SK-N-SH (cell line): ENCODE measurements at regions not wholly inside any gene's neighbourhood (a gene's known extent, or its start where the extent isn't known, plus 50 kb on each side); places are given as distances from the start of the nearest gene placed in this dataset.

Experiments used
- CTCF ChIP-seq: fragments of 200-600 bp; sonication (generic); IDR thresholded peaks from 2 replicates; pipeline ENCODE4 v1.6.1; 2017; ENCODE audit warnings: antibody characterized with exemption, mild to moderate bottlenecking, moderate library complexity
- EP300 ChIP-seq, 2 experiments: IDR thresholded peaks; 2 replicates each; pipeline versions ENCODE4 v1.4.0 to v1.6.1; 2012; ENCODE audit warnings: borderline replicate concordance in 1 of 2, low read depth in 1 of 2, low read length in 1 of 2
- GATA2 ChIP-seq: sonication (generic); formaldehyde crosslinking; IDR thresholded peaks from 2 replicates; pipeline ENCODE4 v1.5.0; 2020; ENCODE audit warnings: mild to moderate bottlenecking, missing genetic modification reagents
- PBX3 ChIP-seq: IDR thresholded peaks from 2 replicates; pipeline ENCODE4; 2012
- POLR2AphosphoS5 ChIP-seq: IDR thresholded peaks from 2 replicates; pipeline ENCODE4 v1.6.1; 2012; ENCODE audit warnings: low read depth, low read length
- SMC3 ChIP-seq: IDR thresholded peaks from 2 replicates; pipeline ENCODE4 v1.6.1; 2012; ENCODE audit warnings: low read depth, low read length, improper control_type of control experiment
- TCF12 ChIP-seq: IDR thresholded peaks from 2 replicates; pipeline ENCODE4 v1.4.0; 2012
- TEAD4 ChIP-seq: IDR thresholded peaks from 2 replicates; pipeline ENCODE4 v1.4.0; 2012; ENCODE audit warnings: mild to moderate bottlenecking, borderline replicate concordance; ENCODE audit not compliant: insufficient read depth
- YY1 ChIP-seq: IDR thresholded peaks from 2 replicates; pipeline ENCODE4 v1.4.0; 2012; ENCODE audit warnings: low read depth, mild to moderate bottlenecking

GRCh38 chr3:187456250-187456649, 88.1 kb downstream of the RTP4 start:
- TF ChIP-seq CTCF (no peak), TCF12 (no peak), POLR2AphosphoS5 (no peak), TEAD4 (no peak), GATA2 (no peak), YY1 (no peak), PBX3 (no peak), SMC3 (no peak), EP300 (IDR thresholded peaks at IDR 0.05; ENCODE audit: borderline replicate concordance in 1 of 2, low read depth in 1 of 2, low read length in 1 of 2) (no peak)
